ENCODE measurements at regions not wholly inside any gene's neighbourhood (a gene's known extent, or its start where the extent isn't known, plus 50 kb on each side); places are given as distances from the start of the nearest gene placed in this dataset.

DNA sequence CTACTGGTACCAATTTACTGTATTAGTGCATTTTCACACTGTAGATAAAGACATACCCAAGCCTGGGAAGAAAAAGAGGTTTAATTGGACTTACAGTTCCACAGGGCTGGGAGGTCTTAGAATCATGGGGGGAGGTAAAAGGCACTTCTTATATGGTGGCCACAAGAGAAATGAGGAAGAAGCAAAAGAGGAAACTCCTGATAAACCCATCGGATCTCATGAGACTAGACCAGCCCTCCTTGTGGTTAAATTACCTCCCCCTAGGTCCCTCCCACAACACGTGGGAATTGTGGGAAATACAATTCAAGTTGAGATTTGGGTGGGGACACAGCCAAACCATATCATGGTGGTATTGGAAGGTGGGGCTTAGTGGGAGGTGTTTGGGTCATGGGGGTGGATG, 56.5 kb upstream of the SPDL1 start:
- Histone ChIP-seq H3K27me3 (ENCODE audit: insufficient read depth, low read length) (0 out of 2 replicates have a peak, but pooled peaks cover 5% of the 10 kb centered on the region), H3K9me2 (ENCODE audit: insufficient read depth) (no peaks in the 10 kb centered on the region), H4K20me1 (ENCODE audit: insufficient read depth) (no peaks in the 10 kb centered on the region), H3K27ac (ENCODE audit: low read depth, low read length) (no peak overlapping the region), H3K4me3 (replicated peaks in 1 of 2; ENCODE audit: low read depth in 1 of 2, low read length in 2 of 2) (no peak overlapping the region), H3K9ac (ENCODE audit: low read length) (no peak overlapping the region), H3K9me3 (ENCODE audit: control insufficient read depth in 1 of 2, insufficient read depth in 1 of 2, low read depth in 1 of 2, low read length in 2 of 2) (no peaks in the 10 kb centered on the region), H3K79me2 (ENCODE audit: insufficient read depth, low read length) (no peaks in the 10 kb centered on the region), H3K4me2 (ENCODE audit: low read length) (no peak overlapping the region), H3K4me1 (ENCODE audit: control insufficient read depth in 1 of 2, insufficient read depth in 2 of 2, low read length in 2 of 2) (no peaks in the 10 kb centered on the region), H2AFZ (ENCODE audit: low read depth, low read length, poor library complexity, severe bottlenecking) (no peak overlapping the region), H3K36me3 (ENCODE audit: control insufficient read depth in 1 of 2, insufficient read depth in 2 of 2, low read length in 2 of 2) (no peaks in the 10 kb centered on the region)
- ATAC-seq (no peak), DNase-seq (ENCODE audit: low read depth, low spot score) (no peak)
- no peak for TF ChIP-seq SP1 (IDR thresholded peaks at IDR 0.05; ENCODE audit: low read depth)
- no peak for TF ChIP-seq ELF1 (IDR thresholded peaks at IDR 0.05; ENCODE audit: borderline replicate concordance, low read depth)
- no peak for TF ChIP-seq CBX3 (IDR thresholded peaks at IDR 0.05; ENCODE audit: low read depth)
- ChIA-PET CTCF (no interaction called here), RAD21 (ENCODE audit: low non-redundant PET in 1 of 2, low total read pairs in 2 of 2, uncharacterized antibody in 2 of 2, unreplicated experiment in 2 of 2) (no interaction called here), POLR2A (no interaction called here)
- intact Hi-C loops (cut with micrococcal nuclease) = no loop called here
- no TSS peak for BruUV-seq (replicated peaks)

- Histone ChIP-seq H3K27me3 (ENCODE audit: insufficient read depth, low read length) (no peaks in the 10 kb centered on the region), H3K9me3 (ENCODE audit: control insufficient read depth in 1 of 2, insufficient read depth in 1 of 2, low read depth in 1 of 2, low read length in 2 of 2) (no peaks in the 10 kb centered on the region), H3K9ac (ENCODE audit: low read length) (no peak overlapping the region), H4K20me1 (ENCODE audit: insufficient read depth) (no peaks in the 10 kb centered on the region), H3K36me3 (ENCODE audit: control insufficient read depth in 1 of 2, insufficient read depth in 2 of 2, low read length in 2 of 2) (no peaks in the 10 kb centered on the region), H3K9me2 (ENCODE audit: insufficient read depth) (no peaks in the 10 kb centered on the region), H3K4me1 (ENCODE audit: control insufficient read depth in 1 of 2, insufficient read depth in 2 of 2, low read length in 2 of 2) (no peaks in the 10 kb centered on the region), H3K4me2 (ENCODE audit: low read length) (no peak overlapping the region), H2AFZ (ENCODE audit: low read depth, low read length, poor library complexity, severe bottlenecking) (no peak overlapping the region), H3K27ac (ENCODE audit: low read depth, low read length) (no peak overlapping the region), H3K4me3 (replicated peaks in 1 of 2; ENCODE audit: low read depth in 1 of 2, low read length in 2 of 2) (no peak overlapping the region), H3K79me2 (ENCODE audit: insufficient read depth, low read length) (no peaks in the 10 kb centered on the region)
- RAD21 ChIA-PET (ENCODE audit: low non-redundant PET in 1 of 2, low total read pairs in 2 of 2, uncharacterized antibody in 2 of 2, unreplicated experiment in 2 of 2) = no interaction called here
- intact Hi-C loops (cut with micrococcal nuclease) = no loop called here
- no TSS peak for BruUV-seq (replicated peaks)
- ATAC-seq = no peak
- CTCF ChIA-PET = no interaction called here
- POLR2A ChIA-PET = no interaction called here
- DNase-seq (ENCODE audit: low read depth, low spot score) = no peak
- TF ChIP-seq POLR2A (IDR thresholded peaks at IDR 0.05; ENCODE audit: borderline replicate concordance, extremely low read depth, insufficient read depth, insufficient read length) (no peak), POLR2AphosphoS5 (IDR thresholded peaks at IDR 0.05; ENCODE audit: low read depth, low read length) (no peak), ZNF274 (IDR thresholded peaks at IDR 0.05; ENCODE audit: low read depth, low read length) (no peak), SP1 (IDR thresholded peaks at IDR 0.05; ENCODE audit: low read depth) (no peak), JUND (IDR thresholded peaks at IDR 0.05) (no peak), ZBTB33 (IDR thresholded peaks at IDR 0.05; ENCODE audit: extremely low read depth, insufficient replicate concordance, low read length) (no peak), YY1 (IDR thresholded peaks at IDR 0.05; ENCODE audit: extremely low read depth, insufficient replicate concordance, low read depth, low read length) (no peak), SRF (IDR thresholded peaks at IDR 0.05; ENCODE audit: low read depth) (no peak), EZH2 (IDR thresholded peaks at IDR 0.05) (no peak), ZFX (IDR thresholded peaks at IDR 0.05) (no peak)
- TF ChIP-seq, protein P1, sequence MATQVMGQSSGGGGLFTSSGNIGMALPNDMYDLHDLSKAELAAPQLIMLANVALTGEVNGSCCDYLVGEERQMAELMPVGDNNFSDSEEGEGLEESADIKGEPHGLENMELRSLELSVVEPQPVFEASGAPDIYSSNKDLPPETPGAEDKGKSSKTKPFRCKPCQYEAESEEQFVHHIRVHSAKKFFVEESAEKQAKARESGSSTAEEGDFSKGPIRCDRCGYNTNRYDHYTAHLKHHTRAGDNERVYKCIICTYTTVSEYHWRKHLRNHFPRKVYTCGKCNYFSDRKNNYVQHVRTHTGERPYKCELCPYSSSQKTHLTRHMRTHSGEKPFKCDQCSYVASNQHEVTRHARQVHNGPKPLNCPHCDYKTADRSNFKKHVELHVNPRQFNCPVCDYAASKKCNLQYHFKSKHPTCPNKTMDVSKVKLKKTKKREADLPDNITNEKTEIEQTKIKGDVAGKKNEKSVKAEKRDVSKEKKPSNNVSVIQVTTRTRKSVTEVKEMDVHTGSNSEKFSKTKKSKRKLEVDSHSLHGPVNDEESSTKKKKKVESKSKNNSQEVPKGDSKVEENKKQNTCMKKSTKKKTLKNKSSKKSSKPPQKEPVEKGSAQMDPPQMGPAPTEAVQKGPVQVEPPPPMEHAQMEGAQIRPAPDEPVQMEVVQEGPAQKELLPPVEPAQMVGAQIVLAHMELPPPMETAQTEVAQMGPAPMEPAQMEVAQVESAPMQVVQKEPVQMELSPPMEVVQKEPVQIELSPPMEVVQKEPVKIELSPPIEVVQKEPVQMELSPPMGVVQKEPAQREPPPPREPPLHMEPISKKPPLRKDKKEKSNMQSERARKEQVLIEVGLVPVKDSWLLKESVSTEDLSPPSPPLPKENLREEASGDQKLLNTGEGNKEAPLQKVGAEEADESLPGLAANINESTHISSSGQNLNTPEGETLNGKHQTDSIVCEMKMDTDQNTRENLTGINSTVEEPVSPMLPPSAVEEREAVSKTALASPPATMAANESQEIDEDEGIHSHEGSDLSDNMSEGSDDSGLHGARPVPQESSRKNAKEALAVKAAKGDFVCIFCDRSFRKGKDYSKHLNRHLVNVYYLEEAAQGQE (IDR thresholded peaks at IDR 0.05; ENCODE audit: low read depth) = no peak
- TF ChIP-seq, protein P2, sequence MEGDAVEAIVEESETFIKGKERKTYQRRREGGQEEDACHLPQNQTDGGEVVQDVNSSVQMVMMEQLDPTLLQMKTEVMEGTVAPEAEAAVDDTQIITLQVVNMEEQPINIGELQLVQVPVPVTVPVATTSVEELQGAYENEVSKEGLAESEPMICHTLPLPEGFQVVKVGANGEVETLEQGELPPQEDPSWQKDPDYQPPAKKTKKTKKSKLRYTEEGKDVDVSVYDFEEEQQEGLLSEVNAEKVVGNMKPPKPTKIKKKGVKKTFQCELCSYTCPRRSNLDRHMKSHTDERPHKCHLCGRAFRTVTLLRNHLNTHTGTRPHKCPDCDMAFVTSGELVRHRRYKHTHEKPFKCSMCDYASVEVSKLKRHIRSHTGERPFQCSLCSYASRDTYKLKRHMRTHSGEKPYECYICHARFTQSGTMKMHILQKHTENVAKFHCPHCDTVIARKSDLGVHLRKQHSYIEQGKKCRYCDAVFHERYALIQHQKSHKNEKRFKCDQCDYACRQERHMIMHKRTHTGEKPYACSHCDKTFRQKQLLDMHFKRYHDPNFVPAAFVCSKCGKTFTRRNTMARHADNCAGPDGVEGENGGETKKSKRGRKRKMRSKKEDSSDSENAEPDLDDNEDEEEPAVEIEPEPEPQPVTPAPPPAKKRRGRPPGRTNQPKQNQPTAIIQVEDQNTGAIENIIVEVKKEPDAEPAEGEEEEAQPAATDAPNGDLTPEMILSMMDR (IDR thresholded peaks at IDR 0.05 in 2 of 3, conservative IDR thresholded peaks at IDR 0.05 in 1 of 3; ENCODE audit: borderline replicate concordance in 1 of 3, insufficient read depth in 1 of 3, low read depth in 2 of 3, low read length in 2 of 3) = no peak
Observed at GRCh38 chr5:169522851-169523250, 60.7 kb upstream of the SPDL1 start.

Measured in HCT116 (cell line).